Esophagus squamous epithelium (tissue), 4 donors: ENCODE measurements at regions not wholly inside any gene's neighbourhood (a gene's known extent, or its start where the extent isn't known, plus 50 kb on each side); places are given as distances from the start of the nearest gene placed in this dataset.

ENCODE experiments used
- POLR2A ChIP-seq, 4 donors: fragments of 450-650 bp; IDR thresholded peaks; one replicate each; pipeline ENCODE4 v1.6.1; 2017; ENCODE audit warnings: antibody characterized with exemption in 4 of 4, mild to moderate bottlenecking in 4 of 4, moderate library complexity in 3 of 4
- TF ChIP-seq, protein P1 (sequence below), 6 experiments: fragments of 450-650 bp in 4 of 6; fragments of 200-600 bp in 2 of 6; sonication (generic) in 2 of 6; IDR thresholded peaks; one replicate each; pipeline ENCODE4 v1.5.1; 2016 to 2019; ENCODE audit warnings: antibody characterized with exemption in 6 of 6, mild to moderate bottlenecking in 4 of 6, moderate library complexity in 4 of 6

DNA sequence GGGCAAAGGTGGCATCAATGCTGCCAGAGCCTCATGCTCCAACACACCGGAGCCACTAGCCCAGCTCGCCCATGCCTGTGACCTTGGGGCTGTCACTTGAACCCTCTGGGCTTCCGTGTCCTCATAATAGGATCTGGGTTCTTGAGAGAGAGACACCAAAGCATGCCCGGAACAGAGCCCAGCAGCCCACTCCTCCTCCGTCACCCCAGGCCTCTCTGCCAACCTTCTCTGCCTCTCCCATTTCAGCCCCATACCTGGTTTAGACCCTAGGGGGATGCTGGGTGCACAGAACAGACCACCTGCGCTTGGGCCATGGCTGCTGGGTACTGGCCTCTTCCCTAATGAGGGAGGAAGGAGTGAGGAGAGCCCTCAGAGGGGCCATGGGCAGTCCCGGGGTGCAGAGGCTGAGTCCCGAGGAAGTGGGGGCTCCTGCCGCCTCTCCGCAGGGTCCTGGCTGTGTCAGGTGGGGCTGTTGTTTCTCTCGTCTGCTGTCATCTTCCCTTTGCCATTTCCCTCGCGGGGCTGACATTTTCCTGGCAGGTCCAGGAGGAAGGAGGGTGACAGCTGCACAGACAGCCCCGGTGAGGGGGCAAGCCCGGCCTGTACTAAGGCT, 172.4 kb upstream of the RTL1 start:
- TF ChIP-seq, protein P1, sequence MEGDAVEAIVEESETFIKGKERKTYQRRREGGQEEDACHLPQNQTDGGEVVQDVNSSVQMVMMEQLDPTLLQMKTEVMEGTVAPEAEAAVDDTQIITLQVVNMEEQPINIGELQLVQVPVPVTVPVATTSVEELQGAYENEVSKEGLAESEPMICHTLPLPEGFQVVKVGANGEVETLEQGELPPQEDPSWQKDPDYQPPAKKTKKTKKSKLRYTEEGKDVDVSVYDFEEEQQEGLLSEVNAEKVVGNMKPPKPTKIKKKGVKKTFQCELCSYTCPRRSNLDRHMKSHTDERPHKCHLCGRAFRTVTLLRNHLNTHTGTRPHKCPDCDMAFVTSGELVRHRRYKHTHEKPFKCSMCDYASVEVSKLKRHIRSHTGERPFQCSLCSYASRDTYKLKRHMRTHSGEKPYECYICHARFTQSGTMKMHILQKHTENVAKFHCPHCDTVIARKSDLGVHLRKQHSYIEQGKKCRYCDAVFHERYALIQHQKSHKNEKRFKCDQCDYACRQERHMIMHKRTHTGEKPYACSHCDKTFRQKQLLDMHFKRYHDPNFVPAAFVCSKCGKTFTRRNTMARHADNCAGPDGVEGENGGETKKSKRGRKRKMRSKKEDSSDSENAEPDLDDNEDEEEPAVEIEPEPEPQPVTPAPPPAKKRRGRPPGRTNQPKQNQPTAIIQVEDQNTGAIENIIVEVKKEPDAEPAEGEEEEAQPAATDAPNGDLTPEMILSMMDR (IDR thresholded peaks at IDR 0.05): no peak
- TF ChIP-seq POLR2A (IDR thresholded peaks at IDR 0.05): no peak
